HEK293 (cell line): ENCODE measurements at regions not wholly inside any gene's neighbourhood (a gene's known extent, or its start where the extent isn't known, plus 50 kb on each side); places are given as distances from the start of the nearest gene placed in this dataset.

Experiments
- CTCF ChIA-PET: fragments of 350-600 bp; formaldehyde crosslinking; extraction: SDS; loops from one replicate; lab custom pipeline; 2021; ENCODE audit warnings: antibody characterized with exemption; lab: Yijun Ruan, JAX
- POLR2A ChIA-PET: fragments of 300-600 bp; formaldehyde crosslinking; extraction: SDS; loops from one replicate; lab custom pipeline; 2020; ENCODE audit warnings: antibody characterized with exemption, inconsistent platforms; lab: Yijun Ruan, JAX
- H3K27ac ChIP-seq: fragments of 200-500 bp; sonication (Bioruptor generic); 2 replicates; pipeline ENCODE4 v1.5.1; 2014; ENCODE audit warnings: low read depth, low read length, control low read depth, inconsistent platforms; ENCODE audit errors: extremely low read depth
- H3K36me3 ChIP-seq, 2 experiments: fragments of 200-500 bp in 1 of 2; sonication (Bioruptor generic) in 1 of 2; 1 replicate in 1 of 2; 2 replicates in 1 of 2; pipeline ENCODE4 v1.5.1; 2014 to 2017; ENCODE audit warnings: inconsistent platforms in 2 of 2, low read length in 2 of 2; ENCODE audit not compliant: control insufficient read depth in 2 of 2, insufficient read depth in 1 of 2
- H3K4me1 ChIP-seq: fragments of 200-500 bp; sonication (Bioruptor generic); 2 replicates; pipeline ENCODE4 v1.5.1; 2014; ENCODE audit warnings: mild to moderate bottlenecking, low read length, inconsistent platforms; ENCODE audit not compliant: control insufficient read depth, insufficient read depth
- H3K4me3 ChIP-seq: 2 replicates; pipeline ENCODE4 v1.5.1; 2011; ENCODE audit warnings: low read depth, mild to moderate bottlenecking, control low read depth, low read length, moderate library complexity
- H3K9me3 ChIP-seq: fragments of 200-500 bp; sonication (Bioruptor generic); 2 replicates; pipeline ENCODE4 v1.5.1; 2014; ENCODE audit warnings: low read depth, low read length, inconsistent platforms; ENCODE audit not compliant: control insufficient read depth, insufficient read depth
- FEZF1 ChIP-seq: fragments of 450-650 bp; formaldehyde crosslinking; IDR thresholded peaks from 2 replicates; pipeline ENCODE4 v1.5.1; 2016; ENCODE audit warnings: missing biosample characterization, missing genetic modification characterization
- GLI2 ChIP-seq: fragments of 450-650 bp; formaldehyde crosslinking; IDR thresholded peaks from 2 replicates; pipeline ENCODE4; 2017; ENCODE audit warnings: missing biosample characterization, missing genetic modification characterization, low read depth, borderline replicate concordance
- HIC1 ChIP-seq: fragments of 450-650 bp; formaldehyde crosslinking; IDR thresholded peaks from 2 replicates; pipeline ENCODE4 v1.5.1; 2016; ENCODE audit warnings: missing biosample characterization, missing genetic modification characterization
- ZFP37 ChIP-seq: fragments of 450-650 bp; formaldehyde crosslinking; IDR thresholded peaks from 2 replicates; pipeline ENCODE4 v1.5.1; 2016; ENCODE audit warnings: missing biosample characterization, missing genetic modification characterization
- ZIC2 ChIP-seq: fragments of 450-650 bp; formaldehyde crosslinking; IDR thresholded peaks from 2 replicates; pipeline ENCODE4 v1.5.1; 2016; ENCODE audit warnings: missing biosample characterization, missing genetic modification characterization
- ZNF140 ChIP-seq: fragments of 450-650 bp; formaldehyde crosslinking; IDR thresholded peaks from 2 replicates; pipeline ENCODE4 v1.5.1; 2016; ENCODE audit warnings: missing biosample characterization, missing genetic modification characterization
- ZNF174 ChIP-seq: fragments of 450-650 bp; formaldehyde crosslinking; IDR thresholded peaks from 2 replicates; pipeline ENCODE4 v1.5.0; 2017; ENCODE audit warnings: missing biosample characterization, mild to moderate bottlenecking, missing genetic modification characterization
- ZNF175 ChIP-seq: fragments of 450-650 bp; formaldehyde crosslinking; IDR thresholded peaks from 2 replicates; pipeline ENCODE4 v1.5.1; 2016; ENCODE audit warnings: missing biosample characterization, missing genetic modification characterization
- ZNF221 ChIP-seq: fragments of 450-650 bp; formaldehyde crosslinking; IDR thresholded peaks from 2 replicates; pipeline ENCODE4 v1.5.1; 2017; ENCODE audit warnings: missing biosample characterization, missing genetic modification characterization, borderline replicate concordance
- ZNF223 ChIP-seq: fragments of 450-650 bp; formaldehyde crosslinking; IDR thresholded peaks from 2 replicates; pipeline ENCODE4 v1.5.1; 2016; ENCODE audit warnings: missing biosample characterization, missing genetic modification characterization
- ZNF266 ChIP-seq: fragments of 450-650 bp; formaldehyde crosslinking; IDR thresholded peaks from 2 replicates; pipeline ENCODE4 v1.5.1; 2016; ENCODE audit warnings: missing biosample characterization, missing genetic modification characterization, low read depth
- ZNF37A ChIP-seq: fragments of 450-650 bp; IDR thresholded peaks from 2 replicates; pipeline ENCODE4 v1.5.1; 2018; ENCODE audit warnings: missing biosample characterization, missing genetic modification characterization
- ZNF398 ChIP-seq: fragments of 450-650 bp; formaldehyde crosslinking; IDR thresholded peaks from 2 replicates; pipeline ENCODE4 v1.5.1; 2017; ENCODE audit warnings: missing biosample characterization, missing genetic modification characterization
- ZNF404 ChIP-seq: fragments of 450-650 bp; formaldehyde crosslinking; IDR thresholded peaks from 2 replicates; pipeline ENCODE4 v1.5.1; 2017; ENCODE audit warnings: missing biosample characterization, missing genetic modification characterization
- ZNF48 ChIP-seq: fragments of 450-650 bp; formaldehyde crosslinking; IDR thresholded peaks from 2 replicates; pipeline ENCODE4 v1.5.1; 2016; ENCODE audit warnings: missing biosample characterization, missing genetic modification characterization
- ZNF513 ChIP-seq: fragments of 450-650 bp; IDR thresholded peaks from 2 replicates; pipeline ENCODE4 v1.5.1; 2018; ENCODE audit warnings: missing biosample characterization, missing genetic modification characterization
- ZNF555 ChIP-seq: fragments of 450-650 bp; formaldehyde crosslinking; conservative IDR thresholded peaks from 2 replicates; pipeline ENCODE4 v1.5.1; 2017; ENCODE audit warnings: missing biosample characterization, mild to moderate bottlenecking, missing genetic modification characterization, inconsistent platforms
- ZNF701 ChIP-seq: fragments of 450-650 bp; formaldehyde crosslinking; IDR thresholded peaks from 2 replicates; pipeline ENCODE4 v1.5.1; 2016; ENCODE audit warnings: missing biosample characterization, missing genetic modification characterization
- ZNF843 ChIP-seq: fragments of 450-650 bp; formaldehyde crosslinking; IDR thresholded peaks from 2 replicates; pipeline ENCODE4 v1.5.1; 2016; ENCODE audit warnings: missing biosample characterization, missing genetic modification characterization
- TF ChIP-seq, protein P1 (sequence below): IDR thresholded peaks from 2 replicates; pipeline ENCODE4 v1.6.1; 2011; ENCODE audit warnings: mild to moderate bottlenecking, low read depth, low read length, borderline replicate concordance

DNA sequence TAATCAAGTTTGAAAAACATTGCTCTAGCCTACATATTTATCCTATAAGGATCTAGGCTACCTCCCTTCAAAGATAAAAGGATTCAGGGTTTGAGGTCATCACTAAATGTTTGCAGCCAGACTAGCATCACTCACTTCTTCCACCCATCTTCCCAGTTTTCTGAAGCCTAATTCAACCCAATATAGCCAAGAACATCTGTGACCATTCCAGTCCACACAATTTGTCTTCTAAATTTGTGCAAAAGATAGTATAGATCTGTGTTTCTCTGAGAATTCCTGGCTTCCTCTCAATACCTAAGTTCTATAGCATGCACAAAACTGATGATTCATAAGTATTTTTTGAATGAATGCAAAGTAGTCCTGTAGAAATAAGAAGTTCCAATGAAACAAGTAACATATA is 103.0 kb upstream of the CDK1 start (continued):
- TF ChIP-seq HIC1 (tag by site-specific recombination) (no peak), ZIC2 (tag by site-specific recombination) (no peak), ZNF223 (no peak), ZNF513 (tag by site-specific recombination) (no peak), ZNF37A (tag by site-specific recombination) (no peak), ZNF398 (tag by site-specific recombination) (no peak), ZNF843 (tag by site-specific recombination) (no peak), ZNF555 (no peak), ZNF140 (tag by site-specific recombination) (no peak), ZNF175 (tag by site-specific recombination) (no peak)

DNA sequence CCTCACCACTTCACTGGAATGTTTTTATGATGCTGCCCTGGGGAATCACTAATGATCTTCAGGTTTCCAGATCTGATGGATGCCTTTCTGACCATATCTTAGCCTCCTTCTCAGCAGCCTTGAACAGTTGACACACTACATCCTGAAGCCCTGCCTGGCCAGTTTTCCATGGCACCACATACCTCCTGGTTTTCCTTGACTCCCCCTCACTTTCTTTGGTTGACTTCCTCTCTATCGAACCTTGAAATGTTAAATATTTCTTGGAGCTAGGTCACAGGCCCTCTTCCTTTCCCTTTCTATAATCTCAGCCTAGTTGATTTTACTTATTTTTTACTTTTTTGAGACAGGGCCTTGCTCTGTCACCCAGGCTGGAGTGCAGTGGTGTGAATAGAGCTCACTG is 108.8 kb upstream of the CDK1 start:
- no peak overlapping the region for H3K4me3 ChIP-seq
- CTCF ChIA-PET: interaction anchor here (0.8 kb wide), 1 partner anchor 99 kb away, joined by 3 read pairs; no protein-coding TSS in a partner anchor
- H3K36me3 ChIP-seq: no peaks in the 10 kb centered on the region
- POLR2A ChIA-PET: no interaction called here
- no peak overlapping the region for H3K27ac ChIP-seq
- TF ChIP-seq GLI2 (tag by site-specific recombination) (no peak), FEZF1 (tag by site-specific recombination) (no peak), ZFP37 (tag by site-specific recombination) (no peak), ZNF174 (tag by site-specific recombination) (no peak), ZNF48 (tag by site-specific recombination) (no peak), ZNF221 (tag by site-specific recombination) (no peak), ZNF404 (no peak), ZNF398 (tag by site-specific recombination) (no peak), ZNF701 (tag by site-specific recombination) (no peak), ZNF266 (no peak)
- TF ChIP-seq, protein P1, sequence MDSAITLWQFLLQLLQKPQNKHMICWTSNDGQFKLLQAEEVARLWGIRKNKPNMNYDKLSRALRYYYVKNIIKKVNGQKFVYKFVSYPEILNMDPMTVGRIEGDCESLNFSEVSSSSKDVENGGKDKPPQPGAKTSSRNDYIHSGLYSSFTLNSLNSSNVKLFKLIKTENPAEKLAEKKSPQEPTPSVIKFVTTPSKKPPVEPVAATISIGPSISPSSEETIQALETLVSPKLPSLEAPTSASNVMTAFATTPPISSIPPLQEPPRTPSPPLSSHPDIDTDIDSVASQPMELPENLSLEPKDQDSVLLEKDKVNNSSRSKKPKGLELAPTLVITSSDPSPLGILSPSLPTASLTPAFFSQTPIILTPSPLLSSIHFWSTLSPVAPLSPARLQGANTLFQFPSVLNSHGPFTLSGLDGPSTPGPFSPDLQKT: no peak
- no peaks in the 10 kb centered on the region for H3K4me1 ChIP-seq
- no peaks in the 10 kb centered on the region; the same call in 1 of the 2 replicates for H3K9me3 ChIP-seq
